Fibroblast of mammary gland (primary cell): ENCODE measurements at regions not wholly inside any gene's neighbourhood (a gene's known extent, or its start where the extent isn't known, plus 50 kb on each side); places are given as distances from the start of the nearest gene placed in this dataset.

Source experiments
- DNase-seq: peaks from one replicate; pipeline ENCODE4 v3.0.0-alpha.2; 2010; ENCODE audit warnings: low read depth
- H3K4me3 ChIP-seq: 2 replicates; pipeline ENCODE4 v1.5.1; 2011; ENCODE audit warnings: low read depth, mild to moderate bottlenecking, low read length, moderate library complexity; ENCODE audit not compliant: control insufficient read depth
- TF ChIP-seq, protein P1 (sequence below): conservative IDR thresholded peaks from 2 replicates; pipeline ENCODE4 v1.5.1; 2011; ENCODE audit warnings: low read depth, low read length, inconsistent platforms; ENCODE audit not compliant: control insufficient read depth, insufficient read depth

- no peak overlapping the region for H3K4me3 ChIP-seq
- TF ChIP-seq, protein P1, sequence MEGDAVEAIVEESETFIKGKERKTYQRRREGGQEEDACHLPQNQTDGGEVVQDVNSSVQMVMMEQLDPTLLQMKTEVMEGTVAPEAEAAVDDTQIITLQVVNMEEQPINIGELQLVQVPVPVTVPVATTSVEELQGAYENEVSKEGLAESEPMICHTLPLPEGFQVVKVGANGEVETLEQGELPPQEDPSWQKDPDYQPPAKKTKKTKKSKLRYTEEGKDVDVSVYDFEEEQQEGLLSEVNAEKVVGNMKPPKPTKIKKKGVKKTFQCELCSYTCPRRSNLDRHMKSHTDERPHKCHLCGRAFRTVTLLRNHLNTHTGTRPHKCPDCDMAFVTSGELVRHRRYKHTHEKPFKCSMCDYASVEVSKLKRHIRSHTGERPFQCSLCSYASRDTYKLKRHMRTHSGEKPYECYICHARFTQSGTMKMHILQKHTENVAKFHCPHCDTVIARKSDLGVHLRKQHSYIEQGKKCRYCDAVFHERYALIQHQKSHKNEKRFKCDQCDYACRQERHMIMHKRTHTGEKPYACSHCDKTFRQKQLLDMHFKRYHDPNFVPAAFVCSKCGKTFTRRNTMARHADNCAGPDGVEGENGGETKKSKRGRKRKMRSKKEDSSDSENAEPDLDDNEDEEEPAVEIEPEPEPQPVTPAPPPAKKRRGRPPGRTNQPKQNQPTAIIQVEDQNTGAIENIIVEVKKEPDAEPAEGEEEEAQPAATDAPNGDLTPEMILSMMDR = no peak
- no peak for DNase-seq
These were observed 250.0 kb downstream of the CHRM3 start for GRCh38 chr1:239636347-239636746.

DNA sequence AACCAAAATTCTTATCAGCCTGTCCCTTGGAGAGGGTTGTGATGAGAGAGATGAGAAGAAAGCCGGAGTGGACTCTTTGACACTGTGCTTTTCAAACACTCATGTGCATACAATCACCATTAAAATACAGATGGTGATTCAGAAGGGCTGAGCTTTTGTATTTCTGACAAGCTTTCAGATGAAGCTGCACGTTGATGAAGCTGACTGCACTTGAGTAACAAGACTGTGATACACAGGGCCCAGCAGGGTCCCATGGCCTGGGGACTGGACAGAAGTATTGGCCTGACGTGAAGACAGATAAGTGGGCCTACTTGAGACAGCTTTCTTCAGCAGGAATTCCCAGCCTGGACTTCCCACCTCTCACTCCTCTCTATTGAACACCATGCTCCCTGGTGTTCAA is 258.2 kb downstream of the CHRM3 start:
- no peak for DNase-seq
- no peak overlapping the region for H3K4me3 ChIP-seq
- TF ChIP-seq, protein P1 = no peak

DNA sequence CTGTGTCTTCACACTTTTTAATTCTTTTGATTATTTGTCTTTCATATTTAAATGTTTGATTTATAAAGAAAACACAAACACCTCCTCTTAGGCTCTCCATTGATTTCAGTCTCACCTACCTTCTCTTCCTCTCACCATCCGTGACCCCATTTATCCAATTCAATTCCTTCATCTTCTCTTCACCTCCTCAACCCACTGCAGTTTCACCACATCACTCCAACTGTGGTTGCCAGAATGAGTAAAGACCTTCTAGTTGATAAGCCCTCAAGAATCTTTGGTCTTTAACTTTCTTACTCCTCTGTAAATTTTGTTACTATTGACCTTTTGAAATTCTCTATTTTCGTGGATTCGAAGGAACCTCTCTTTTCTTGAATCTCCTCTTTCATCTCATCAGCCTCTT is 260.7 kb downstream of the CHRM3 start:
- no peak for DNase-seq
- TF ChIP-seq, protein P1 = no peak
- H3K4me3 ChIP-seq = no peak overlapping the region

GRCh38 chr1:239647964-239648632 is 261.7 kb downstream of the CHRM3 start:
- H3K4me3 ChIP-seq = no peak overlapping the region
- no peak for DNase-seq
- TF ChIP-seq, protein P1 = no peak

GRCh38 chr1:239655023-239655422 is 268.7 kb downstream of the CHRM3 start:
- TF ChIP-seq, protein P1 = no peak
- no peak for DNase-seq
- no peak overlapping the region for H3K4me3 ChIP-seq

- DNase-seq = no peak
- no peak overlapping the region for H3K4me3 ChIP-seq
- TF ChIP-seq, protein P1 = no peak
These were observed 270.9 kb downstream of the CHRM3 start for GRCh38 chr1:239657291-239657690.

GRCh38 chr1:239662950-239663349 is 276.6 kb downstream of the CHRM3 start:
- H3K4me3 ChIP-seq = no peak overlapping the region
- no peak for DNase-seq
- TF ChIP-seq, protein P1 = no peak
